HG03097 (cell line): ENCODE measurements at regions not wholly inside any gene's neighbourhood (a gene's known extent, or its start where the extent isn't known, plus 50 kb on each side); places are given as distances from the start of the nearest gene placed in this dataset.

ENCODE experiments used
- ATAC-seq: cut with Tn5 transposase; IDR thresholded peaks from one replicate; pipeline ENCODE4 v1.9.1; 2021; ENCODE audit not compliant: unreplicated experiment, low FRiP score

DNA sequence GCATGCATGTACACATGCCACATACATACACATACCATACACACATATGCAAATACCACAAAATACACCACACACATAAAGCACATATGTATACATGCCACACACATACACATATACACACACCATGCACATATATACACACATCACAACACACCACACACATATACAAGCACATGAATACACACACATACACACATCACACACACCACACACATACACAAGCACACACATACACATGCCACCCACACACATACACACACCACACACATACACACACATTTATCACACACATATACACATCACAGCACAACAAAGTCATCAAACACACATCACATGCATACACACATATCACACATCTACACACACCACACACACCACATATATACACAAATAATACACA lies 1108.5 kb downstream of the GALC start:
- no peak for ATAC-seq

DNA sequence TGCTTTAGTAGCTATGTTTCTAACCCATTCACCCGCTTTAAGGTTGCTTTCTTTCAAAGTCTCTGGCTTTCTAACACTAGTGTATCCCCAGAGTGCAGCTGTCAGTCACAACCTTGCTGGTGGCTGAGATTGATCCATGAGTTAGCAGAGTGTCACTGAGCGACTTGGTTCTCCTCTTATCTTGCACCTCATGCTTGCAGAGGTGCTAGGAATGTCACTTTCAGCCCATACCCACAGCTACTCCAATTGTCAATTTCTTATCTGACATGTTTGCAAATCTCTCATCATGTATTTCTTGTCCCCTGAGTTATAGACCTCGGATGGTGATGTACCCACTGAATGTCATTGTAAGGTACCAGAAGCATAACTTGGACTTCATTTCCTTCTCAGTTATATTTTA lies 1110.2 kb downstream of the GALC start:
- no peak for ATAC-seq

DNA sequence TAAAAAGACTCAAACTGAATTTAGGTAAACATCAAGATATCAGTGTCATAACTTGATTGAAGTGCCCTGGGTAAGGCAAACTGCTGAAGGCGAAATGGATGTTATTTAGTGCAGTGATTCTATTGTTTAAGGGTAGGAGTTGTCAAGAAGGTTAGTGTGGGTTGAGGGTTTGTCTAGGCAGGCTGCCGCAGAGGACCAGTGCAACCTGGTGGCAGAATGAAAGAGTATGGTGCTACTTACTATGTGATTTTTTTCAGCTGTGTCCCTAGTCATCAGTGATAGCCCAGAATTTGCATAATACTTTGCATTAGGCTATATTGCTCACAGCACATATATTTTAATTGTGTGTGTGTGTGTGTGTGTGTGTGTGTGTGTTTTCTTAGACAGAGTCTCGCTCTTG lies 1127.0 kb downstream of the GALC start:
- no peak for ATAC-seq

DNA sequence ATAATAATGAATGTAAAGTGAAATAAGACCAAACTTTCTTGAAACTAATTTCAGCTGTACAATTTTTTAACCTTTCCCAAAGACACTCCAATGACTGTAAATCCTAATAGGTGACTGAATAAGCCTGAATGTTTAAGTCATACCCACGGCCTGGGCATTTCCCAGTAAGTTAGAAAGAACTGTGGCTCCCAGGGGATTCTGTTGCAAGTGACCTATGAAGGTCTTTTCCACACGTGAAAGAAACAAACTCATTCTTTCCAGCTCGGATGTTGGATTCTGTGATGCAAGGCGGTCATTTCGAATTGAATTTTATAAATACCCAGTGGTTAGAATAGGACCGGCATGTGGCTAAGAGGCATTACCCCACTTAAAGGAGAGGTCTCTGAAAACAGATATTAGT lies 1134.4 kb downstream of the GALC start:
- no peak for ATAC-seq

DNA sequence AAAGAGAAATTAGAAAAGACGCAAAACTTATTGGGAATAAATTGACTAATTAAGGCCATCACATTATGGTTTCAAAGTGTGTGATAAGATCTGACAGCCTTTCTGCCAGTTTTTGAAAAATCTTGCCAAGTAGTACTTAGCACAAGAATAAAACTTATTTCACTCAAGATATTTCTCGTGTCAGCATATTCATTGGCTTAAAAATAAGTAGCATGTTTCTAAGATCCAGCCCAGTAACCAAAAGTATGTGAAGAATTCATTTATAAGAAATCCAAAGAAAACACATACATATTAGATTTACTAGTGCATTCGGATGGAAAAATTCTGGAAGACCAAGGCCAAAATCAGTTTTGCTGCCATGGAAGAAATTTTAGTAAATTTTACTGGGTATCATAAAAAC lies 1135.0 kb downstream of the GALC start:
- ATAC-seq, result no peak

DNA sequence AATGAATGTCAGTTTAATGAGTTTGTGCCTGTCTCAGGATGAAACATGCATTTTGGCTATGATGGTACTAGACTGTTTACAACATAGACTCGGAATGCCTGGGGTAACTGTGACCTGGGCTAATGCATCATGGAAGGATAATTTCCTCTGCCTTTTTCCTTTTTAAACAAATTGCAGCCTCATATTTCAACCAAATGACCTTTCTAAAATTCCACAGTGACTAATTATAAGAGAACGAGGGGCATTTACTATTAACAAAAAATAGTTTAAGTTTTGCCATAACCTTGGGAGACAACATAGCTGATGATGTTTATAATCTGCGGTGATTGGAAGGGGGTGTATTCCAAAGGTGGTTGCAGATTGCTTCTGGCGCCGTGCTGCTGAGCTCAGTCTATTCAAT lies 1140.5 kb downstream of the GALC start:
- no peak for ATAC-seq

DNA sequence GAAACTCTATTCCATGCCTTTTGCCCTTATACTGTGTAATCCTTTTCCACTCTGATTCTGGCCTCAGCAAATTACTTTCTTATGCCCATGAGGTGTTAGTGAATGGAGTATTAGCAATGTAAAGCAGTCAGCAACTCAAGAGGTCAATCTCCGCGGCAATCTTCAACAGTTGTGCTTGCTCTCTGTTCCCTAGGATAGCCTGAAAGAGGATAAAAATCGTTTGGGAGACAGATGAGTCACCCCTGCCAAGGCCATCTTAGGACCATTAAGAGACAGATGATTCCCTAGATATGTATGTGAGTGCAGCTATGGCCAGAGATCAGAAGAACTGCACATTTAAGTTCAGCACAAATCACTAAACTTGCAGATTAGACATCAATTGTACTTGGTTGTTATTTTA lies 1145.8 kb downstream of the GALC start:
- no peak for ATAC-seq

DNA sequence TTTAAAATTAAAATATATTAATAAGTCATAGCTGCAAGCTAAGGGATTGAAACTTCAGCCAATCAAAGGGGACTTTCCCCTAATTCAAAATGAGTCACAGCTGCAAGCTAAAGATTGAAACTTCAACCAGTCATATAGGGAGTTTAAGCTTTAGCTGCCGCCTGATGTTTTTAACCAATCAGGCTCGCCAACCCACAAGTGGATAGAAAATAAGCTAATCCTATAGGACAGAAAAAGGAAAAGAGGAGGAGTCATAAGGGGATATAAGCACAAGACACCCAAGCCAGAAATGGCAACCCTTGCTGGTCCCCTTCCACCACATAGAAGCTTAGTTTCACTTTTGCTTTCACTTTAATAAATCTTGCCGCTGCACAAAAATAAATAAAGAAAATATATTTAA lies 1154.6 kb downstream of the GALC start:
- ATAC-seq, result no peak

DNA sequence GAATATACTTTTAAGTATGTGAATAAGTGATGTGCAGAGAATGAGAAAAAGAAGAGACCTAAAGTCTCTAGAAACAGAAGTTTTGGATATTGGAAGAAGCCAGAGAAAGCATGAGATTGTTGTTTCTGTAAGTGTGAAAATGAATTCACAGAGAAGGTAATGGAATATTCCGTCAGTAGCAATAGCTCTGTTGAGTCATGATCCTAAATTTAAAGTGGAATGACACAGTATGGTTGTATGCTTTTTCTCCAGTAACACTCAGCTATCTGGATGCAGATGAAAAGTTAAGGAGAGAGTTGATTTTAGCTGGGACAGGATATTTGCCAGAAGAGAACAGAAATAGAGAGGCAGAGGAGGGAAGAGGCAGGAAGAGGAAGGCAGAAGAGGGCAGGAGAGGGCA lies 1166.3 kb downstream of the GALC start:
- ATAC-seq, result no peak

DNA sequence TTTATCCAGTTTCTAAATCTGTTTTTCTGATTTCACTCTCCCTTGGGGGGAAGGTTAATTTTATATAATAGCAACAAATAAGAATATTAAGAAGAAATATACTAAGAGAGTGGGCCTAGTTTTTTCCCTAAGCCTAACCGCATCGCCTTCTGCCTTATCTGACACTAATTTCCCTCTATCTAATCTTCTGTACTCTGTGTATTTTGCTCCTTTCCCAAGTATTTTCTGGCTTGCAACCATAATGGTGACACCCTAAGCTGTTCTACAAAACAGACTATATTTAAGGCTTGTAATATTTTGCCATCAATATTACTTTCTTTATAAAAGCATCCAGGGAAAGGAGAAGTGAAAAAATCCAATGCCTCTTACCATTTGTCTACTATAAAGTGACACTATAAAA lies 1168.8 kb downstream of the GALC start:
- ATAC-seq, result no peak

DNA sequence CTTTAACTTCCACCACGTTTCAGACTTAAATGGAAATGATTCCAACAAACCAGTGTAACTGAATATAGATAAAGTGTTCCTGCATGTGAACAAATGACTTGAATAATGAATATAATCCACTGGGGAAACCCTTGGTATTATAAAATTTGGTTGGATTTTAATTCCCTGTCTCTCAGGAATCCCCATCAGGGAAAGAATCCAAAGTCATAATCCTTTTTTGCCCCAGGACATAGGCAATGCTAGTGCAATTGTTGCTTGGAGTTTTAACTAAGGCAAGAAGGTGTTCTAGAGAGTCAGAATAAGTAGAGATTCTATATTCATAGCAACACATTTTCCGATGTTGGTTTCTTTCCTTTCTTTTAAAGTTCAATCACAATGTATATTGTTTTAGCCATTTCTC lies 1169.4 kb downstream of the GALC start:
- ATAC-seq, result no peak

DNA sequence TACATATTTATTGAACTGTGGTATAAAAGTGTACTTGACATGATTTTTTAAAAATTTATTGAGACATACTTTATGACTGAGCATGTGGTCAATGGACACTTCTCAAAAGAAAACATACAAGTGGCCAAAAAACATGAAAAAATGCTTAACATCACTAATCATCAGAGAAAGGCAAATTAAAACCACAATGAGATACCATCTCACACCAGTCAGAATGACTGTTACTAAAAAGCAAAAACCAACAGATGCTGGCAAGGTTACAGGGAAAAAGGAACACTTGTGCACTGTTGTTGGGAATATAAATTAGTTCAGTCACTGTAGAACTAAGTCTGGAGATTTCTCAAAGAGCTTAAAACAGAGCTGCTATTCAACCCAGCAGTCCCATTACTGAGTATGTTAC lies 1177.6 kb downstream of the GALC start:
- no peak for ATAC-seq

DNA sequence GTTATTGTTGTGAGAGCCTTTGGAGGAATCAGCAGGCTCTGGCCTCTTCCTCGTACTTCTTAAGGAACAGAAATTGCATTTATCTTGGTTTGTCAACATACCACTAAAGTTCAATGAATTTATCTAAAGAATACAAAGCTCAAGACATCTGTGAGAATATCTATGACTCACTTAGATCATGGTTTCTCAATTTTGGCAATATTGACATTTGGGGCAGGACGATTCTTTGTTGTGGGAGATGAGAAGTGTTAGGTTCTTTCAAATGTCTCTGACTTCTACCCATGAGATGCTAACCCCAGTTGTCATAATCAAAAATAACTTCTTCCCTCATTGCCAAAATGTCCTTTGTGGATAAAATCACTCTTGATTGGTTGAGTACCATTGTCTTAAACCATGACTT lies 1190.3 kb downstream of the GALC start:
- no peak for ATAC-seq

DNA sequence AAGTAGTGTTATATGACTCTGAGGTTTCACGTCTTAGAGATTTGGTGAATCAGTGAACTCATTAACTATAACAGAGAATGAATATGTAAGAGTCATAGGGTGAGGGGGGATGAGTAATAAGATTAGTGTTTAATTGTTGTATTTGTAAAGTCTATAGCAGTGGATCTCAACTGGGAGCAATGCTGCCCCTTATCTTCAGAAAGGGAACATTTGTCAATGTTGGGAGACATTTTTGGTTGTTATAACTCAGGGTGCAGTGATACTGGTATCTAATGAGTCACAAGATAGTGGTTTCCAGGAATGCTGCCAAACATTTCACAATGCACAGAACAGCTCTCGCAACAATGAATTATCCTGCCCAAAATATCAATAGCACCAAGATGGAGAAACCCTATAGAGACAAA lies 1193.7 kb downstream of the GALC start:
- no peak for ATAC-seq

DNA sequence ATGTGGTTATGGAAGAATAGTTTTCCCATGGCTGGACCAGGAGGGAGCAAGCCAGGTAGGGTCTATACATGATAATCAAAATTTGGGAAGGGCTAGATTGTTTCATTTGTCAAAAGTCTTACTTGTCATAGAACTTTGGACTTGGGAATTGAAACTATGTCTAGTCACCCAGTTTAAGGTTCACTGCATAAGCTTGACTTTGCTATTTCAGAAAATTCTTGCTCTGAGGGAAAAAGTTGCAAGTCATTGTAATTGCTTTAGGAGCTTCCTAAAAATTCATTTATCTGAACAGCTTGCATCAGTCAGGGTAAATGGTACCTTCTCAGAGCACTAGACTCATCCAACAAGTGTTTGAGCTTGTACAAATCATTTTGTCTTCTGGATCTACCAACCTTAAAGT lies 1194.7 kb downstream of the GALC start:
- no peak for ATAC-seq

DNA sequence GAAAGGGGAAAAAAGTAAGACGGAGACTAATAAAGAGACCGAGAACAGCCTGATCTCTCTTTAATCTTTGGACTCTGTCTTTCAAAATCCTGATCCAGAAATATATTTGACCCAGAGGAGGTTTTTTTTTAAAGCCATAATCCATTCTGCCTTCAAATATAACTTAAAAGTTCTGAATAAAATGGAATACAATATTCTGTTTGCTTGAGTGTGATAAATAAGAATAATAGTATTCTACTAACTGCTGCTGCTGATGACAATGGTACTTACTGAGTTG lies 1196.0 kb downstream of the GALC start:
- ATAC-seq, result no peak

DNA sequence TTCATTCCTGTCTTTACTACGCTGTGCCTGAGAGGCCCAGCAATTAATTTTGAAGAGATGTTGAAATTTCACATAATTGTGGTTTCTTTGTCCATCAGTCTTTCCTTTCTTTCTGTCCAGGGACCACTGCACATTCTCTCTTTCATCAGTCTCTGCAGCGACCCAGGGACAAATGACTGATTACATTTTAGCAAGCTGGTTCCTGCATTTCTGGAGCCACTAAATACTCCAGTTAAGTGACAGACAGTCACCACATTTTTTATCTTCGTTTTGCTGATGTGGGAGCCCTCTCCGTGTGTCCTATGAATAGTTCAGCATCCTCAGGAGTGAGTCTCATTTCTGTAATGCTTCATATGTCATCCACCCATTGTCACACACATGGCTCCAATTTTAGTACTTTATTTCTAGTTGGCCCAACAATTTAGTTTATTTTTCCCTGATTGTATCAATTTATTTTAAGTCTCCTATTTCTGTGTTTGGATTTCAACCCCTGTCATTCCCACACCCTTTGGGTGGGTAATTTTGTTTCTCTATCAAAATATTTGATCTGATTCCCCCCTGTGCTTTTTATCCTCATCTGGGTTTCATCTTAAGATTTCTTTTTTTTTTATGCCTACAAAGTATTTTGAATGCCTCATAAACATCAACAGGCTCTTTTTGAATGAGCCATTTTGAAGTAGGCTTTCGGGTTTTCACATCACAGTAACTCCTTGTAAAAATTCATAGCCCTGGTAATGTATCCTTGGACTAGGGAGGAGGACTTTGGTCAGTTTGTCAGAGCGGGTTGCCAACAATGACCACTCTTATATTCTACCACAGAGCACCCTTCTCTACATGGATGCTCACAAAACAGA lies 1196.5 kb downstream of the GALC start:
- no peak for ATAC-seq

DNA sequence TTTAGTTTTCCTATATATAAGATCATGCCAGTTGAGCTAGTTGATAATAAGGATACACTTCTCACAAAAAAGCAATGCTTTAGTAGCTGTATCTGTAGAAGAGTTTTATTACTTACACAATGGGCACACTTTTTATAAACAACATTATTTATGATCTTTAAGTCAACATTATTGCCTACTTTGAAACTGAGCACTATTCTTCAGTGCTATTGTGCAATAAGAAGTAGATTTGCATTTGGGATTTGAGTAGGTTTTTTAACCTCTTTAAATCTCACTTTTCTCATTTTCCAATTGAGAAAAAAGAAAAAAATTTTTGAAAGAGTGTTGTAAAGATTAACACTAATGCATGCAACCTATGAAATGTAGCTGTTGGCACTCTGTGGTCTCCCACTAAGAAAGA lies 1198.3 kb downstream of the GALC start:
- ATAC-seq, result no peak

DNA sequence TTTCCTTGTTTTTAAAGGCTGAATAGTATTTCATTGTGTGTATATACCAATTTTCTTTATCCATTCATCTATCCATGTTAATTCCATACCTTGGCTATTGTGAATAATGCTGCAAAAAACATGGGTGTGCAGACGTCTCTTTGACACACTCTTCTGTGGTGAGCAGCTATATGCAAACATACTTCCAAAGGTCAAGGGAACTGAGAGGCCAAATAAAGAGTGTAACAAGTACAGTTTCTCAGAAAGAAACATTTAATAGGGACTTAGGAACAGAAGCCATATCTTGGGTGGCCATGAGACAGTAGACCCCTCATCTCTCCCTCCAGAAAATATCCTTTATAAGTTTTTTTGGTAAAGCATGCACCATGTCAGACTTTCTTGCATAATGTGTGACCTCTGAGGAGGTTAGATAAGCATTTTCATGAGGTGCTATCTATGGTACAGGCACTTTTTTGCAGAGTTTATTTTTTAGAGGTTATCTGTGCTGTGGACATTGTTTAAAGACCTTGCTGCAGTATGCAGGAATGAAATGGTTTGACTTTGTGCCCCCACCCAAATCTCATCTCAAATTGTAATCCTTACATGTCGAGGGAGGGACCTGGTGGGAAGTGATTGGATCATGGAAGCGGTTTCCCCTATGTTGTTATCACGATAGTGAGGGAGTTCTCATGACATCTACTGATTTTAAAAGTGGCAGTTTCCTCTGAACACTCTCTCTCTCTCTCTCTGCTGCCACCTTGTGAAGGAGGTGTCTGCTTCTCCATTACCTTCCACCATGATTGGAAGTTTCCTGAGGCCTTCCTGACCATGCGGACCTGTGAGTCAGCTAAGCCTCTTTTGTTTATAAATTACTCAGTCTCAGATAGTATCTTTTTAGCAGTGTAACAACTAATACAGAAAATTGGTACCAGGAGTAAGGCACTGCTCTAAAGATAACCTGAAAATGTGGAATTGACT lies 1202.3 kb downstream of the GALC start:
- ATAC-seq, result no peak

DNA sequence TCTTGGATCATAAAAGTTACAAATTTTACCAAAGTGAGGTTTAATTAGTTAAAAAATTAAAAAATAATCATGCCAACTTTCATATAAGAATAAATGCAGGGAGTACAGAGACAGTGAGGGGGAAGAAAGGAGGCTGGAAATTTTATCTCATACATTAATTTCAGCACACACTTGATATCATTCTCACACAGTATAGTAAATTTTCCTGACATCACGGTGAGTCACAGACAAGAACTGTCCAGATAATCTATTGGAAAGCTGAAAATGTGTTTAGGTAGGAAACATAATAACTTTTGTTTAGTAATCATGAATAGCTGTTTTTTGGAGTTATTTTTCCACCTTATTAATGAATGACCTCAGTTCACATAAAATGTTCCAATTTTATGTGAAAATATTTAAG lies 1204.8 kb downstream of the GALC start:
- ATAC-seq, result no peak

DNA sequence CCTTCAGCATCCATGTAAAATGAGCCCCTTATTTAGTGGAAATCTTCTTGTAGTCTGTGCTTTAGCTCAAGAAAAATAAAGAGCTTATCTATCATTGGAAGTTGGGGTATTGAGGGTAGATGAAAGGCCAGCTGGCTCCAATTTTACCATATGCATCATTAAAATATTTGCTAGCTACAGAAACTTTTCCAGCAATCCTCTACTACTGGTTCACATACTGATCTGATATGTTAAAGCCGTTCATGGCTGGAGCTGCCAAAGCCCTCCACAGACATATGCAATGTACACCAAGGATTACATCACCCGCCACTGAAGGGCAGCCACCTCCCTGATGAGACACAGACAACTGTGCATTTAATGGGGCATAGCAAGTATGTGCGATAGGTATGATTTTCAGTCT lies 1205.3 kb downstream of the GALC start:
- no peak for ATAC-seq

DNA sequence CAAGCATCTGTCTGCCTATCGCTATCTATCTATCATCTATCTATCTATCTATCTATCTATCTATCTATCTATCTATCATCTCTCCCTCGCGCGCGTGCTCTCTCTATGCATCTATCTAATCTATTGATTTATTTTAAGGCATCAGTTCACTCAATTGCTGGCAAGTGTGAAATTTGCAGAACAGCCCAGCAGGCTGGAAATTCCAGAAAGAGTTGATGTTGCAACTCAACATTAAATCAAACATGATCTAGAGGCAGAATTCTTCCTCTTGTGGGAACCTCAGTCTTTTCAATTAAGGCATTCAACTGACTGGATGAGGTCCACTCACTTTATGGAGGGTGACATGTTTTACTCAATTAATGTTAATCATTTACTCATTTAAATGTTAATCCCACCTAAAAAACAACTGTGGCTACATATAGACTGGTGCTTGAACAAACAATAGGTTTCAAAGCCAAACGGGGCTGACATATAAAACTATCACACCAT lies 1210.8 kb downstream of the GALC start:
- ATAC-seq, result no peak
